NT2/D1 (cell line): ENCODE measurements at regions not wholly inside any gene's neighbourhood (a gene's known extent, or its start where the extent isn't known, plus 50 kb on each side); places are given as distances from the start of the nearest gene placed in this dataset.

Source experiments
- DNase-seq: peaks from one replicate; pipeline ENCODE4 v3.0.0-alpha.2; 2011; ENCODE audit warnings: low read depth, low spot score
- H3K27me3 ChIP-seq: 2 replicates; pipeline ENCODE4 v1.6.0; 2011; ENCODE audit warnings: mild to moderate bottlenecking; ENCODE audit not compliant: insufficient read length, insufficient read depth
- H3K36me3 ChIP-seq: 2 replicates; pipeline ENCODE4 v1.6.1; 2011; ENCODE audit warnings: mild to moderate bottlenecking, low read length, mixed read lengths; ENCODE audit not compliant: insufficient read depth, insufficient read length
- H3K4me1 ChIP-seq: 2 replicates; pipeline ENCODE4 v1.5.1; 2011; ENCODE audit not compliant: insufficient read depth, insufficient read length
- H3K4me3 ChIP-seq: 2 replicates; pipeline ENCODE4 v1.5.1; 2011; ENCODE audit warnings: low read depth; ENCODE audit not compliant: insufficient read length
- H3K9ac ChIP-seq: 2 replicates; pipeline ENCODE4 v1.6.0; 2011; ENCODE audit warnings: low read depth; ENCODE audit not compliant: insufficient read length
- H3K9me3 ChIP-seq: 2 replicates; pipeline ENCODE4 v1.5.1; 2011; ENCODE audit warnings: mild to moderate bottlenecking, low read length; ENCODE audit not compliant: insufficient read depth
- SUZ12 ChIP-seq: IDR thresholded peaks from 2 replicates; pipeline ENCODE4 v1.6.1; 2011; ENCODE audit not compliant: insufficient read length, insufficient read depth; ENCODE audit errors: extremely low read depth
- YY1 ChIP-seq: IDR thresholded peaks from 2 replicates; pipeline ENCODE4 v1.6.1; 2011; ENCODE audit not compliant: insufficient read length, insufficient read depth
- ZNF274 ChIP-seq: IDR thresholded peaks from 2 replicates; pipeline ENCODE4 v1.6.1; 2011; ENCODE audit warnings: mild to moderate bottlenecking, low read depth, low read length

DNA sequence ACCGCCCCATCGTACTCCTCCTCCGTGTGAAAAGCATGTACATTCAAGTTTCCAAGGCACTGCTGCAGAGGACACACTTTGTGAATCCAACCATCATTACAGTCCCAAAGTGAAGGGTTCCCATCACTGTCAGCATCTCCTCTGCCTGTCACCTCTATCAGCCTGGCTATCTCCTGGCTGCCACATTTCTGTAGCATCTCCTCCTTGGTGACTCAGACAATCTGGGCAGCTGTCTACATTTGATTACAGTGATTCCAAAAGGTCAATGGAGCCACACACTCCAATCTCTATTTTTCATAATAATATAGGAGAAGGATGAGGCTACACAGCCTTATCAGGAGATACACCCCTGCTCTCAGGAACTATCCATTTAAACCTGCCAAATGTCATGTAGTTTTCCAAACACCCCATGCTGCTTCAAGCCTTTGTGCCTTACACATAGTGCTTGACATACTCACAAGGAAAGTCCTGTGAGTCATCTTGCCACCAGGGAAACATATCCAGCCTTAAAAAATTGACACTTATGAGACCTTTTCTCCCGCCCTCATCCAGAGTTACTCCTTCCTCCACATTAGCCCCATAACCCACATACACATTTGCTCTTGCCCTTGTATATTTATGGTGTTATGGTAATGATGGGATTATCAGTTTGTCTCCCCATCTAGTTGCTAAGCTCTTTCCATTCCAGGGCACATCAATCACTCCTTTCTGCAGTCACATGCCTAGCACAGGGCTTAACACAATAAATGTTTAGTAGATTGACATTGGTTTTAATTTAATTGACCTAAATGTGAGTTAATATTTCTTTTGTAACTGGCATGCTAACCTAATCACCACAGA is 250.1 kb upstream of the CDH5 start:
- no peak for TF ChIP-seq SUZ12
- TF ChIP-seq YY1 = no peak
- TF ChIP-seq ZNF274 = no peak
- Histone ChIP-seq H3K9ac (no peak overlapping the region), H3K27me3 (no peaks in the 10 kb centered on the region), H3K9me3 (no peaks in the 10 kb centered on the region), H3K36me3 (no peaks in the 10 kb centered on the region), H3K4me1 (no peaks in the 10 kb centered on the region), H3K4me3 (no peak overlapping the region)
- DNase-seq = no peak

DNA sequence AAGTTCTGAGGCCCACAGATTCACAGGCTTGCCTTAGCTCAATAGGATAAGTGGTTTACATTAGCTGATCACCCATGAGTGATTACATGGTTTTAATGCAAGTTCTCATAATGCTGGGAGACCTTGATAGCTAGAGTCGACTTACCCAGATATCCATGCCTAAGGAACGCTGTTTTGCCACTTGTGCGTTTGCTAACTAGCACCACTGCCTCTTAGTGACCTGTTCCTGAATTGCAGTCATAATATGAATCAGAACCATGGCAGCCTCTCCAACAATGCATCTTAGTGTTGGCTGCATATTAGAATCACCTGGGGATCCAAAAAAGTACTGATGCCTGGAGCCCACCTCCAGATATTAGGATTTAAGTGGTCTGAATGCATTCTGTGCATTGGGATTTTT is 251.1 kb upstream of the CDH5 start:
- H3K4me3 ChIP-seq = no peak overlapping the region
- no peaks in the 10 kb centered on the region for H3K4me1 ChIP-seq
- no peak overlapping the region for H3K9ac ChIP-seq
- H3K9me3 ChIP-seq = no peaks in the 10 kb centered on the region
- no peaks in the 10 kb centered on the region for H3K27me3 ChIP-seq
- H3K36me3 ChIP-seq = no peaks in the 10 kb centered on the region
- no peak for DNase-seq
- no peak for TF ChIP-seq YY1
- TF ChIP-seq ZNF274 = no peak
- no peak for TF ChIP-seq SUZ12

DNA sequence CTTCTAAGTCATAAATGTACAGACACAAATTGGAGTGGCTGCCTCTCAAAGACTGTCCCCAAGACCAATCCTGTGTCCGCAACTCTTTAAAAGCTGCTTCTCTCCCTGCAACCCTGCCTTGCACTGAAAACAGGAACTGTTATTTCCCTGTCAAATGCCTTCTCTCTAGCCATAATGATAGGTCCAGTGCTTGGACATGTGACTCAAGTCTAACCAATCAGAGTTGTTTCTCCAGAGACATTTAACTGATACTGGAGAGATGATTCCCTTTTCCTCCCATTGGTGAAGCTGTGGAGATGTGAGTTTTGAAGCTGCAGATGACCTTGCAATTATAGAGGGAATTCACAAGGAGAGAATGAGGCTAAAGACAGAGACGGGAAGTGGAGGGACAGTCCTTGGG is 253.3 kb upstream of the CDH5 start:
- no peak for DNase-seq
- no peak overlapping the region for H3K9ac ChIP-seq
- no peaks in the 10 kb centered on the region for H3K36me3 ChIP-seq
- no peaks in the 10 kb centered on the region for H3K27me3 ChIP-seq
- TF ChIP-seq ZNF274 = no peak
- no peak for TF ChIP-seq YY1
- no peak for TF ChIP-seq SUZ12
- no peaks in the 10 kb centered on the region for H3K4me1 ChIP-seq
- no peaks in the 10 kb centered on the region for H3K9me3 ChIP-seq
- no peak overlapping the region for H3K4me3 ChIP-seq

DNA sequence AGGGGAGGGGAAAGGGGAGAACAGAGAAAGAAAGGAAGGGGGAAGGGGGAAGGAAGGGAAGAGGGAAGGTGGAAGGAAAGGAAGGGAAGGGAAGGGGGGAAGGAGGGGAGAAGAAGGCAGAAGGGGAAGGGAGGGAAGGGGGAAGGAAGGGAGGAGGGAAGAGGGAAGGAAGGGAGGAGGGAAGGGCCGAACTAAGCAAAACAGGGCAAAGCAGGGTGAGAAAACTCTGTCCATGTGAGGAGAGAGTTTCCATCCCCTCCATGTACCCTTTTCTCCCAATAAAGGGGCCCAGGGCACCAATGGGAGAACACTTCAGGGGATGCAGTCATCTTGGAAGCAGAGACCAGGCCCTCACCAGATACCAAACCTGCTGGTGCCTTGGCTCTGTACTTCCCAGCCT is 256.8 kb upstream of the CDH5 start:
- H3K36me3 ChIP-seq = no peaks in the 10 kb centered on the region
- no peaks in the 10 kb centered on the region for H3K9me3 ChIP-seq
- H3K4me1 ChIP-seq = no peaks in the 10 kb centered on the region
- H3K4me3 ChIP-seq = no peak overlapping the region
- H3K27me3 ChIP-seq = no peaks in the 10 kb centered on the region
- no peak overlapping the region for H3K9ac ChIP-seq
- DNase-seq = no peak
- no peak for TF ChIP-seq ZNF274
- TF ChIP-seq YY1 = no peak
- TF ChIP-seq SUZ12 = no peak

DNA sequence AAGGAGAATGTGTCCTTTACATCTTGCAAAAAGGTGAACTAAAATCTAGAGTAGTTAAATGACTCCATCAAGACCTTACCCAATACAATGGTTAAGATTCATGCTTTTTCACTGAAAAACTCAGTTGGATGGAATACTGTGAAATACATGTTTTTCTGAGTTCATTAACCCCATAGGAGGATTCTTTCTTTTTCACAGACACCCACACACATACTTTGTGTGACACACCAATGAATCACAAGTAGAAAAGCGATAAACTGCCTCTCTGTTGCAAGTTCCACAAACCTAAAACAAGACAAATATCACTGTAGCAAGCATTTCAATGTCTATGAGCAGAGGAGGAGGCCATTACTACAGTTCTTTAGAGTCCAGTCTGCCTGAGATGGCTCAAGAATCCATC is 258.8 kb upstream of the CDH5 start:
- Histone ChIP-seq H3K9me3 (no peaks in the 10 kb centered on the region), H3K36me3 (no peaks in the 10 kb centered on the region), H3K4me1 (no peaks in the 10 kb centered on the region), H3K9ac (no peak overlapping the region), H3K27me3 (no peaks in the 10 kb centered on the region), H3K4me3 (no peak overlapping the region)
- no peak for DNase-seq
- TF ChIP-seq YY1 (no peak), ZNF274 (no peak), SUZ12 (no peak)

DNA sequence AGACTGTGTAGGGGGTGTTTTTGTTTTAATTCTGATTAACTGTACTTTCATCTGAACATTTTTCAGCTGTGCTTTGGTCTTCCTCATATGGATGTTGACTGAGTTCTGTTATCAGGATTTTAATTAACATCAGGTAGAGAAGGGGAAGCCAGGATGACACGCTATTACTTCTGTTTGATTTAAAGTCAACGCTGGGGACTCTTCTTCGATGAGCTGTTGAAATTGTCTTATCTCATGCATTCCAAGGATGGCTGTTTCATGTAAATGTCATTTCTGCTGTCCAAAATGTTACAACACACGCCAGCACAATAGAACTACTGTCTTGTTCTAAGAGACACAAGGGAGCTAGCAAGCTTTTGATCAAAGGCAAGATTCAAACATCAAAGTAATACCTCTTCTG is 263.3 kb upstream of the CDH5 start:
- no peak for TF ChIP-seq ZNF274
- TF ChIP-seq YY1 = no peak
- no peak for TF ChIP-seq SUZ12
- Histone ChIP-seq H3K9ac (no peak overlapping the region), H3K36me3 (no peaks in the 10 kb centered on the region), H3K4me1 (no peaks in the 10 kb centered on the region), H3K9me3 (no peaks in the 10 kb centered on the region), H3K27me3 (no peaks in the 10 kb centered on the region), H3K4me3 (no peak overlapping the region)
- no peak for DNase-seq

DNA sequence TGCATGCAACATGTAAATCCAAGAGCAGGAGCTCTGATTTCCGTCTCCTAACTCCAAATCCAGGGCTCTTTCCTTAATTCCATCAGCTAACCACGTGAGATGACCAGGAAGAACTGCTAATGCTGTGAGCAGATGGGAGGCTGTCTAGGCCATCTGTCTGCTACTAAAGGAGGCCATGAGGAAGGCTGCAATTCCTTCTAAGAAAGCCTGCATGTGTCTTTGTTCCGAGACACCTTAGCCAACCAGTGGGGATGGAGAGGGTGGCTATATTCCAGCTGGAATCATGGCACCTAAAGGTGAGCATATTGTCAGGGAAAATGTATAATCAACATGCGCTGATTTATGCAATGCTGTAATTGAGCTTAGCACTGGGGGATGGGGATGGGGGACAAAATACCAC is 267.2 kb upstream of the CDH5 start:
- no peak overlapping the region for H3K4me3 ChIP-seq
- DNase-seq = no peak
- no peaks in the 10 kb centered on the region for H3K4me1 ChIP-seq
- no peak for TF ChIP-seq SUZ12
- TF ChIP-seq ZNF274 = no peak
- TF ChIP-seq YY1 = no peak
- H3K9ac ChIP-seq = no peak overlapping the region
- no peaks in the 10 kb centered on the region for H3K9me3 ChIP-seq
- H3K27me3 ChIP-seq = no peaks in the 10 kb centered on the region
- no peaks in the 10 kb centered on the region for H3K36me3 ChIP-seq

DNA sequence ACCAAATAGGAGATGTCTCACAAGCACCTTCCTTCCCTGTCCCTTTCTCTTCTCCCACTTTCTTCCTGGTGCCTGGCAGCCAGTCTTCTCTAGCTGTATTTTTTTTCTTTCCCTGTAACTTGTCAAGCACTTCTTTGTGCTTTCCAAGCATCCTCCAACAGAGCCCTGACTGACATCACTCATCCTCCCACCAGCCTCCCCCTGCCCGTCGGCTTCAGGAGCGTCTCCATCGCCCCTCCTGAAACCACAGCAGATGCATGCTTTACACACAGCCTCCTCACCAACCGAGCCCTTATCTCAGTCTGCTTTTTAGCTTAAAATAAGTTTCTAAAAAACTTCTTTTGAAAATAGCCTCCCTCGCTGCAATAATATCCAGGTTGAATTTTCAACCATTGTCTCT is 268.7 kb upstream of the CDH5 start:
- no peaks in the 10 kb centered on the region for H3K36me3 ChIP-seq
- no peak overlapping the region for H3K9ac ChIP-seq
- DNase-seq = no peak
- no peaks in the 10 kb centered on the region for H3K27me3 ChIP-seq
- TF ChIP-seq ZNF274 (no peak), YY1 (no peak), SUZ12 (no peak)
- H3K4me3 ChIP-seq = no peak overlapping the region
- no peaks in the 10 kb centered on the region for H3K4me1 ChIP-seq
- no peaks in the 10 kb centered on the region for H3K9me3 ChIP-seq
